OCI-LY3 (cell line): ENCODE measurements at regions not wholly inside any gene's neighbourhood (a gene's known extent, or its start where the extent isn't known, plus 50 kb on each side); places are given as distances from the start of the nearest gene placed in this dataset.

Experiments
- EZH2phosphoT487 ChIP-seq: fragments of 200-600 bp; shearing (Covaris generic); IDR thresholded peaks from 2 replicates; pipeline ENCODE4 v1.6.1; 2018; ENCODE audit warnings: antibody characterized with exemption, mixed run types, low read depth
- TF ChIP-seq, protein P1 (sequence below): fragments of 200-600, 300-600 bp; sonication (generic); IDR thresholded peaks from 2 replicates; pipeline ENCODE4 v1.5.1; 2014; ENCODE audit warnings: antibody characterized with exemption, low read length, low read depth

- TF ChIP-seq, protein P1, sequence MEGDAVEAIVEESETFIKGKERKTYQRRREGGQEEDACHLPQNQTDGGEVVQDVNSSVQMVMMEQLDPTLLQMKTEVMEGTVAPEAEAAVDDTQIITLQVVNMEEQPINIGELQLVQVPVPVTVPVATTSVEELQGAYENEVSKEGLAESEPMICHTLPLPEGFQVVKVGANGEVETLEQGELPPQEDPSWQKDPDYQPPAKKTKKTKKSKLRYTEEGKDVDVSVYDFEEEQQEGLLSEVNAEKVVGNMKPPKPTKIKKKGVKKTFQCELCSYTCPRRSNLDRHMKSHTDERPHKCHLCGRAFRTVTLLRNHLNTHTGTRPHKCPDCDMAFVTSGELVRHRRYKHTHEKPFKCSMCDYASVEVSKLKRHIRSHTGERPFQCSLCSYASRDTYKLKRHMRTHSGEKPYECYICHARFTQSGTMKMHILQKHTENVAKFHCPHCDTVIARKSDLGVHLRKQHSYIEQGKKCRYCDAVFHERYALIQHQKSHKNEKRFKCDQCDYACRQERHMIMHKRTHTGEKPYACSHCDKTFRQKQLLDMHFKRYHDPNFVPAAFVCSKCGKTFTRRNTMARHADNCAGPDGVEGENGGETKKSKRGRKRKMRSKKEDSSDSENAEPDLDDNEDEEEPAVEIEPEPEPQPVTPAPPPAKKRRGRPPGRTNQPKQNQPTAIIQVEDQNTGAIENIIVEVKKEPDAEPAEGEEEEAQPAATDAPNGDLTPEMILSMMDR, result no peak
- TF ChIP-seq EZH2phosphoT487, result no peak
These were observed 60.3 kb upstream of the PRELID3B start for GRCh38 chr20:59102841-59103299.
